Ovary (tissue), 3 donors: ENCODE measurements at regions not wholly inside any gene's neighbourhood (a gene's known extent, or its start where the extent isn't known, plus 50 kb on each side); places are given as distances from the start of the nearest gene placed in this dataset.
"Not testable (repeated sequence)": the region's sequence is repeated elsewhere in the genome, so short reads cannot be mapped to it uniquely, and the experiment has no call there.

Source experiments
- CTCF ChIP-seq, 3 donors: fragments of 450-650 bp in 2 of 3; fragments of 200-600 bp in 1 of 3; IDR thresholded peaks; one replicate each; pipeline versions ENCODE4 v1.5.1 to v1.8.0; 2016 to 2022; ENCODE audit warnings: antibody characterized with exemption in 3 of 3, mild to moderate bottlenecking in 1 of 3
- EP300 ChIP-seq: sonication (generic); formaldehyde crosslinking; IDR thresholded peaks from one replicate; pipeline ENCODE4 v1.6.1; 2017; ENCODE audit warnings: antibody characterized with exemption
- POLR2A ChIP-seq: fragments of 450-650 bp; IDR thresholded peaks from one replicate; pipeline ENCODE4 v1.6.1; 2017; ENCODE audit warnings: antibody characterized with exemption, mild to moderate bottlenecking, moderate library complexity
- donor health status: DM: no; HTN: no; CAD: no.

- TF ChIP-seq CTCF (IDR thresholded peaks at IDR 0.05); POLR2A; EP300: not testable (repeated sequence)
These were observed 777.2 kb upstream of the TPTE start for GRCh38 chr21:9744166-9744565.
